ENCODE measurements at regions not wholly inside any gene's neighbourhood (a gene's known extent, or its start where the extent isn't known, plus 50 kb on each side); places are given as distances from the start of the nearest gene placed in this dataset.

DNA sequence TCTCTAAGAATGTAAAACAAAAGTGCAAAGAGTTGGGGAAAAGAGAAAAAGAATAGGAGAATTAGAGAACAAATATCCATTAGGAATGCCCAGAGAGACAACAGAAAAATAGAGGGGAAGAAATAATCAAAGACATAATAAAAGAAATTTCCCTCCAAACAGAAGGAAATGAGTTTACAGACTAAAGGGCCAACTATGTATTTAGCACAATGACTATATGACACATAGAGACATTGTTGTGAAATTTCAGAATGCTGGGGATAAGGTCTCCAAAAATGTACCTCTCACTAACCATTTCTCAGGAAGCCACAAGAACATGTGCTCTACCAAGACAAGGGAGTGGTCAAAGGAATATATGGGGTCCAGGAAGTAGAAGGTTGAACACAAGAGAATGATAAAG is 121.0 kb upstream of the ACSL4 start:
- POLR2A ChIA-PET: interaction anchor here (0.7 kb wide), 1 partner anchor 120 kb away, joined by 4 read pairs; no protein-coding TSS in a partner anchor
- H3K27ac Mint-ChIP-seq: no peak overlapping the region
- no peaks in the 10 kb centered on the region for H3K27me3 Mint-ChIP-seq
- ATAC-seq (ENCODE audit: low read depth) (no peak), DNase-seq (no peak)
- H3K9me3 Mint-ChIP-seq: no peaks in the 10 kb centered on the region
- H3K36me3 Mint-ChIP-seq: no peaks in the 10 kb centered on the region
- peaks cover 2% of the 10 kb centered on the region for H3K4me1 Mint-ChIP-seq
- no peak overlapping the region for H3K4me3 Mint-ChIP-seq

- Mint-ChIP-seq H3K27me3 (no peaks in the 10 kb centered on the region), H3K9me3 (no peaks in the 10 kb centered on the region), H3K36me3 (no peaks in the 10 kb centered on the region), H3K4me3 (no peak overlapping the region), H3K27ac (no peak overlapping the region), H3K4me1 (peaks cover 2% of the 10 kb centered on the region)
- POLR2A ChIA-PET: no interaction called here
- DNase-seq: no peak
- ATAC-seq (ENCODE audit: low read depth): no peak
Measured at GRCh38 chrX:109855501-109855900, 122.4 kb upstream of the ACSL4 start.

GRCh38 chrX:109856974-109857373 is 123.9 kb upstream of the ACSL4 start:
- ATAC-seq (ENCODE audit: low read depth): no peak
- POLR2A ChIA-PET: no interaction called here
- H3K9me3 Mint-ChIP-seq: no peaks in the 10 kb centered on the region
- H3K4me3 Mint-ChIP-seq: peak overlapping the region; percentile 30
- no peaks in the 10 kb centered on the region for H3K36me3 Mint-ChIP-seq
- no peak overlapping the region for H3K27ac Mint-ChIP-seq
- no peaks in the 10 kb centered on the region for H3K27me3 Mint-ChIP-seq
- no peak for DNase-seq
- H3K4me1 Mint-ChIP-seq: peaks cover 2% of the 10 kb centered on the region

DNA sequence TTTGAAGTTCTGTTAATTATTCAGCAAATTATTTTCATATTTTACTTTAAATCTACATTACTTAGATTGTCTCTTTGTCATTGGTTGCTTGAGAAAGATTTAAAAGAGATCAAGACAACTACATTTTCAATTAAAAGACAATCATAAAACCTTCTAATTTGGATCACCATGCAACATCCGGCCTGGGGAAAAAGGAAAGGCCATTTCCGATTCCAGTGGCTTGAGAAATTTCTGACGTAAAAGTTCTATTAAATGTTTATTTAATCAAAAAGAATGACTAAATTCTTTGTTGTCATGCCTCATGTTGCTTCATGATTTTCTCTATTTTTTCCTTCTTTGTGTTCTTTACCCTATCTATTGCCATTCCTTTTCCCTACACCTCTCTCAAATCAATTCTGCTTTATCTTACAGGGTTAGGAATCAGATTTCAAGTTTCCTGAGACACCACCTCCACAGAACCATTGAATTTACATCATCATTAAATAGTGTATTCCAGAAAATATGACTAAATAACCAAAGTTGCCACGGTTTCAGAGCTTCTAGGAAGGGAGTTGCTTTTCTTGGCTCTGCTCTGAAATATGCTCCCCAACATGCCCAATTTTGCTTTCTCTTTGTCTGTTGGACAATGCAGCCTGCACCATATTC is 124.6 kb upstream of the ACSL4 start:
- POLR2A ChIA-PET: no interaction called here
- Mint-ChIP-seq H3K9me3 (no peaks in the 10 kb centered on the region), H3K4me1 (peaks cover 2% of the 10 kb centered on the region), H3K4me3 (no peak overlapping the region), H3K27ac (no peak overlapping the region), H3K27me3 (no peaks in the 10 kb centered on the region), H3K36me3 (no peaks in the 10 kb centered on the region)
- DNase-seq (no peak), ATAC-seq (ENCODE audit: low read depth) (no peak)

DNA sequence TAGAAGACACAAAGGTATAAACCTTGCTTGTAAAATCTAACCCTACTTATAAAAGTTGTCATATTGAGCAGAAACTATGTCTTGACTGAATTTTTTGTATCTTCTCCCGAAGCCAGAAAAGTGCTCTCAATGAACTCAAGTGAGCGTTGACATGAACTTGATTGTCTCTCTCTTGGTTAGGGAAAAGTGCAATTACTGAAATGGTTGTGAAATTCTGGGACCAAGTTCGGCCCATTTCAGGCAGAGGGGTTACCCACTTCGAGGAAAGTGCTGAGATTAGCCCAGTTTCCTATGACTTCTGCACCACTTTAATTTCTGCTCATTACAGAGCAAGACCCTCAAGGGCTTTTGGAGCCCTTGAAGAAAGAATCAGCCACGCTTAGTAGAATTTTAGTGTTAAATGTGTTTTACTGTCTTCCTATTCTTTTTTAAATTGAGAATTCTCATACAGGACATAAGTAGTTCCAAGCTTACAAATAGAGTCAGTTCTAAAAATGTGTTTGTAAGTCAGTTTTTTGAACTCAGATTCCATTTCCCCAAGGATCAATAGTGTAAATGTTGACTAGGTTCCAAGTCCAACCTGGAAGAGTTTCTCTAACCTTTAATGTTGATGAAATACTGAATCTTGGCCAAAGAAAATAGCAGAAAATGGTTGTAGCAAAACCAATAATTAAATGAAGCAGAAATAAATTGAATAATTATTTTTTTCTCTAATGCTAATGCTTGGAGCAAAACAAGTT is 125.7 kb upstream of the ACSL4 start:
- ATAC-seq (ENCODE audit: low read depth) (no peak), DNase-seq (no peak)
- Mint-ChIP-seq H3K27me3 (no peaks in the 10 kb centered on the region), H3K27ac (no peak overlapping the region), H3K36me3 (no peaks in the 10 kb centered on the region), H3K4me3 (no peak overlapping the region), H3K4me1 (peaks cover 2% of the 10 kb centered on the region), H3K9me3 (no peaks in the 10 kb centered on the region)
- POLR2A ChIA-PET: no interaction called here

GRCh38 chrX:109859651-109860050 is 126.6 kb upstream of the ACSL4 start:
- no peak for DNase-seq
- Mint-ChIP-seq H3K27me3 (no peaks in the 10 kb centered on the region), H3K4me1 (peaks cover 2% of the 10 kb centered on the region), H3K4me3 (no peak overlapping the region), H3K9me3 (no peaks in the 10 kb centered on the region), H3K36me3 (no peaks in the 10 kb centered on the region), H3K27ac (no peak overlapping the region)
- ATAC-seq (ENCODE audit: low read depth): no peak
- POLR2A ChIA-PET: no interaction called here

DNA sequence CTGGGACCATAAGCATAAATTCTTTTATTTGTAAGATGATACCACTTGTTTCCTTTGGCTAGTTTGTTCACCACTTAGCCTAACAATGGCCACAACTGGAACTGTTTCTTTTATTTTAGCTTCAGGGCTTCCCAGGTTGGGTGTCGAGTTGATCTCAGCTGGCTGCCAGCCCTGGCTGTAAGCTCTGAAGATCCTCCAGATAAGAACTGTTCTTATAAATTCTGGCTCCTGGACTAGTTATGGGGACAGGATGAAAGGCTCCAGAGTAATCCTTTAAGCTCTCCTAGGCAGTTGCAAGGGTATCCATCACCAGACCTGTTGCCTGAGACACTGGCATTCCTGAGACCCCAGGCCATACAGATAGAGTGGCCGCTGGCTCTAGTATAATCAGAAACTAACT is 129.4 kb upstream of the ACSL4 start:
- Mint-ChIP-seq H3K36me3 (no peaks in the 10 kb centered on the region), H3K27ac (no peak overlapping the region), H3K9me3 (no peaks in the 10 kb centered on the region), H3K4me3 (no peak overlapping the region), H3K4me1 (no peaks in the 10 kb centered on the region), H3K27me3 (no peaks in the 10 kb centered on the region)
- DNase-seq (no peak), ATAC-seq (ENCODE audit: low read depth) (no peak)
- POLR2A ChIA-PET: no interaction called here

GRCh38 chrX:109863811-109864210 is 130.8 kb upstream of the ACSL4 start:
- Mint-ChIP-seq H3K27me3 (no peaks in the 10 kb centered on the region), H3K36me3 (no peaks in the 10 kb centered on the region), H3K9me3 (no peaks in the 10 kb centered on the region), H3K4me1 (no peaks in the 10 kb centered on the region), H3K27ac (no peak overlapping the region), H3K4me3 (no peak overlapping the region)
- no peak for ATAC-seq (ENCODE audit: low read depth)
- no peak for DNase-seq
- POLR2A ChIA-PET: no interaction called here

DNA sequence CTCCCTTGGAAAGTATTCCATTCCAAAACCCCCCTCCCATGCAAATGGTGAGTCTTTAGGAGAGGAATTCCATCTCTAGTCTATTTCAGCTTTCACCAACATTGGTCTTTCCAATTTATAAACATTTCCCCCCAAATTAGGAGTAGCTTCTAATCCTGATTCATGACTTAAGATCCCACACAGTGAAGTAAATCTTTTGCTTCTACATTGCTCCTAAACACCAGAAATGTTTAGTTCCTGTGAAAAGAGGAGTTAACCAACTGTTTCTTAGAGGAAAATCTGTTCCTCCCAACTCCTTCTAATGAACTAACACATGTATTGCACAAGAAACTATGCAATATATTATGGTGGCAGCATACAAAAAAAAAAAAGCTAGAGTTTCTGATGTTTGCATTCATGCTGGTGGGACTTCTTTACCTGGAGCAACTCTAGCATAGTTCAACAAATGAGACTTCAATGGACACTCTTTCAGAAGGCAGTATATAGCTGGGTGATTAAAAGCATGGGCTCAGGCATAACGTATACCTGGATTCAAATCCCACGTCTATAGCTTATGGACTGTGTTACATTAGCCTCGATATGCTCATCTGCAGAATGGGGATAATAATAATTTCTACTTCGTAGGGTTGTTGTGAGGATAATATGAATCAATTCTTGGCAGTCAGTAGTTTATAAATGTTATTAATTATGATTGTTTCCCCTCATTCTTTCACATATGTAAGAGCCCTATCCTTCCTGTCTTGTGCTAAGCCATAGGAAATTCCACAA is 131.6 kb upstream of the TMEM164 start:
- Mint-ChIP-seq H3K36me3 (no peaks in the 10 kb centered on the region), H3K4me1 (no peaks in the 10 kb centered on the region), H3K27me3 (no peaks in the 10 kb centered on the region), H3K9me3 (no peaks in the 10 kb centered on the region), H3K27ac (no peak overlapping the region), H3K4me3 (no peak overlapping the region)
- ATAC-seq (ENCODE audit: low read depth) (no peak), DNase-seq (no peak)
- POLR2A ChIA-PET: interaction anchor here (0.6 kb wide), 1 partner anchor 198 kb away, joined by 3 read pairs; no protein-coding TSS in a partner anchor

DNA sequence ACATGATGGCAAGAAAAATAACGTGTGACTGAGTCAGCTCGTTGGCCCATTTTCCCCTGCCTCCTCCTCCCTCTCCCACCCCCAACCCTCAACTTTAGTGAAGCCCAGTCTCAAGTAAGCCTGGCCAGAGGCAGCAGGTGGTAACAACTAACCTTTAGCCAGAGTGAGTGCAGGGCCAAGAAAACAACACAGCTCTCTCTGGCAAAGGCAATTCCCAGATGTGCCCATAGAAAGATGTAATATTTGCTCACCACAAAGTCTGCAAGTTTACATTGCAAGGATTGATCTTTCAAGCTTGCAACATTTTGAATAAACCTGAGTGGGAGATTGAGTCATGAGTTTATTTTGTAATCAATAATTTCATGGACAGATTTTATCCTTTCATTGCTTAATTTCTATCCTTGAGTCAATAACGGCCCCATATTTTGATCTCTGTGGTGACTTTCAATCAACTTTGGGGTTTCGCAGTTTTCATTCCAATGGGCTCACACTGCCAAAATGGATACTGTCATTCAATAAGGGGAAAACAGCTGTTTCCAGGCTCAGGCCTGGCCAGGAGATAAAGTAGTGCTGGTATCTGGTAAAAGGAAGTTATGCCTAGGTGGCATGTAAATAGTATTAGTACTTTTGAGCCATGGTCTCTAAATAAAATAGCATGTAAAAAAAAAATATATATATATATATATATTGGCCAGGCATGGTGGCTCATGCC is 130.7 kb upstream of the TMEM164 start:
- POLR2A ChIA-PET: no interaction called here
- H3K36me3 Mint-ChIP-seq: no peaks in the 10 kb centered on the region
- H3K4me1 Mint-ChIP-seq: no peaks in the 10 kb centered on the region
- no peaks in the 10 kb centered on the region for H3K27me3 Mint-ChIP-seq
- DNase-seq (no peak), ATAC-seq (ENCODE audit: low read depth) (no peak)
- H3K4me3 Mint-ChIP-seq: no peak overlapping the region
- no peaks in the 10 kb centered on the region for H3K9me3 Mint-ChIP-seq
- H3K27ac Mint-ChIP-seq: no peak overlapping the region

DNA sequence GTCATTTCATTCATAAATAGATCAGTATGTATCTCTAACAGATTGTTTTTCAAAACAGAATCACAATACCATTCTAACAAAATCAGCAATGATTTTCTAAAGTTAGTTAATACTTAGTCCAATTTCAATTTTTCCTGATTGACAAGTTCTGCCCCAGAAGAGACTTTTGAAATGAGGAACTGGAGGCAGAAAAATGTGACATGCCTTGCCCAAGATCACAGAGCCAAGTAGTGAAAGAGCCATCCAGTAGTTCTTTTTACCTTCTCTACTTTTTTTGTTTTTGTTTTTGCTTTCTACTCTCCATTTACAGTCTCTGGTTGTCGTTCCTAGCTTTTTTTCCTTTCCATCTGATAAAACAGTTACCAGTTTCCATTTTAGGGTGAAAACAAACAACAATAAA is 129.3 kb upstream of the TMEM164 start:
- DNase-seq (no peak), ATAC-seq (ENCODE audit: low read depth) (no peak)
- H3K27me3 Mint-ChIP-seq: no peaks in the 10 kb centered on the region
- H3K27ac Mint-ChIP-seq: no peak overlapping the region
- POLR2A ChIA-PET: no interaction called here
- no peaks in the 10 kb centered on the region for H3K36me3 Mint-ChIP-seq
- H3K4me1 Mint-ChIP-seq: no peaks in the 10 kb centered on the region
- H3K9me3 Mint-ChIP-seq: no peaks in the 10 kb centered on the region
- H3K4me3 Mint-ChIP-seq: no peak overlapping the region

DNA sequence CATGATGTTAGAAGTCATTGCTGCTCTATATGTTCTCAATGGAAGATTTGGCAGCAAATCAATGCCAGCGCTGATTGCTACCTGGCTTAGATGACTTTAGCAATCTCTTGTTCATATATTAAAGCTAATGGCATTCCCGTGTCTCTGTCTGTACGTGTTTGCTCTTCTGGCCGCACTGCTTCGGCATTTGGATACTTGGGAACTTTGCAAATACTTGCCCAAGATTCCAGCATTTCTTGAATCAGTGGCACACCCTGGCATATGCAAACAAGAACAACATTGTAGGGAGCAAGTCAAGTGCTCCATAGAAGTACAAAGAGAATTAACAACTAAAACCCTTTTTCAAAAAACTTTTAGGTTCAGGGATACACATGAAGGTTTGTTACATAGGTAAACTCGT is 128.9 kb upstream of the TMEM164 start:
- Mint-ChIP-seq H3K27me3 (peaks cover 1% of the 10 kb centered on the region), H3K27ac (no peak overlapping the region), H3K4me3 (no peak overlapping the region), H3K36me3 (no peaks in the 10 kb centered on the region), H3K4me1 (no peaks in the 10 kb centered on the region), H3K9me3 (no peaks in the 10 kb centered on the region)
- ATAC-seq (ENCODE audit: low read depth): no peak
- DNase-seq: no peak
- POLR2A ChIA-PET: no interaction called here

DNA sequence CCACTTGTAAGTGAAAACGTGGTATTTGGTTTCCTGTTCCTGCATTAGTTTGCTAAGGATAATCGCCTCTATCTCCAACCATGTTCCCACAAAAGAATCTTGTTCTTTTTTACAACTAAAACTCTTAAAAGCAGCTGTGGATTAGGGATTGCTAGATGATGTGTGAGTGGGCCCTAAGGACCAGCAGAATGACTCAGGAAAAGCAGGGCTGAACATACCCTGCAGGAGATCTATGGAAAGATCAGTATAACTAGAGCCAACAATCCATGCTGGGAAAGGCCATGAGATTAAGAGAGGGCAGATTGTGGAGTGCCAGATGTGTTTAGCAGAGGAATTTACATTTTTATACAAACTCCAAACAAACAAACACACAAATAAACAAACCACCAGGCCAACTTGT is 128.4 kb upstream of the TMEM164 start:
- H3K27me3 Mint-ChIP-seq: peaks cover 4% of the 10 kb centered on the region
- no peak overlapping the region for H3K27ac Mint-ChIP-seq
- no peak overlapping the region for H3K4me3 Mint-ChIP-seq
- H3K9me3 Mint-ChIP-seq: no peaks in the 10 kb centered on the region
- DNase-seq (no peak), ATAC-seq (ENCODE audit: low read depth) (no peak)
- no peaks in the 10 kb centered on the region for H3K4me1 Mint-ChIP-seq
- H3K36me3 Mint-ChIP-seq: no peaks in the 10 kb centered on the region
- POLR2A ChIA-PET: no interaction called here

Measured in activated naive CD8-positive, alpha-beta T cell treated with anti-CD3 and anti-CD28 coated beads, Interleukin-2, amount 10 ng/mL, durations not matched to agents 7 days and 5 days (primary cell).